ENCODE measurements at regions not wholly inside any gene's neighbourhood (a gene's known extent, or its start where the extent isn't known, plus 50 kb on each side); places are given as distances from the start of the nearest gene placed in this dataset.

- intact Hi-C loops (cut with DNase I; ENCODE audit: low total_unique reads) = no loop called here
- Histone ChIP-seq H3K36me3 (no peaks in the 10 kb centered on the region), H3K27ac (no peak overlapping the region), H3K4me3 (no peak overlapping the region), H3K9me3 (no peaks in the 10 kb centered on the region), H3K27me3 (peaks cover 0 to 7% of the 10 kb centered on the region in 2 donors), H3K4me1 (no peaks in the 10 kb centered on the region)
- TF ChIP-seq CTCF (IDR thresholded peaks at IDR 0.05) = no peak
- DNase-seq = no peak
Observed at GRCh38 chr6:40075056-40075590, 140.9 kb upstream of the MOCS1 start.

- Histone ChIP-seq H3K36me3 (no peaks in the 10 kb centered on the region), H3K4me3 (no peak overlapping the region), H3K9me3 (no peaks in the 10 kb centered on the region), H3K27me3 (peaks cover 0 to 7% of the 10 kb centered on the region in 2 donors), H3K4me1 (no peaks in the 10 kb centered on the region), H3K27ac (no peak overlapping the region)
- intact Hi-C loops (cut with DNase I; ENCODE audit: low total_unique reads) = no loop called here
- TF ChIP-seq CTCF (IDR thresholded peaks at IDR 0.05) = no peak
- DNase-seq = no peak
Observed at GRCh38 chr6:40074306-40075055, 140.2 kb upstream of the MOCS1 start.

GRCh38 chr6:40066372-40066771 lies 132.1 kb upstream of the MOCS1 start:
- Histone ChIP-seq H3K27ac (no peak overlapping the region), H3K4me1 (no peaks in the 10 kb centered on the region), H3K36me3 (no peaks in the 10 kb centered on the region), H3K9me3 (peaks cover 0 to 3% (median 0%) of the 10 kb centered on the region in 3 donors), H3K27me3 (no peaks in the 10 kb centered on the region), H3K4me3 (no peak overlapping the region)
- TF ChIP-seq CTCF (IDR thresholded peaks at IDR 0.05) = no peak
- no peak for DNase-seq
- intact Hi-C loops (cut with DNase I; ENCODE audit: low total_unique reads) = no loop called here

- no peak for TF ChIP-seq CTCF (IDR thresholded peaks at IDR 0.05)
- H3K4me1 ChIP-seq = no peaks in the 10 kb centered on the region
- H3K9me3 ChIP-seq = no peaks in the 10 kb centered on the region
- H3K27me3 ChIP-seq = no peaks in the 10 kb centered on the region
- no peaks in the 10 kb centered on the region for H3K36me3 ChIP-seq
- no peak for DNase-seq
- intact Hi-C loops (cut with DNase I; ENCODE audit: low total_unique reads) = no loop called here
- H3K27ac ChIP-seq = no peak overlapping the region
- no peak overlapping the region for H3K4me3 ChIP-seq
Observed at GRCh38 chr6:40056865-40057264, 122.6 kb upstream of the MOCS1 start.

- intact Hi-C loops (cut with DNase I; ENCODE audit: low total_unique reads) = no loop called here
- Histone ChIP-seq H3K36me3 (no peaks in the 10 kb centered on the region), H3K27ac (no peak overlapping the region), H3K4me1 (no peaks in the 10 kb centered on the region), H3K27me3 (peaks cover 0 to 3% of the 10 kb centered on the region in 2 donors), H3K9me3 (no peaks in the 10 kb centered on the region), H3K4me3 (no peak overlapping the region)
- TF ChIP-seq CTCF (IDR thresholded peaks at IDR 0.05) = no peak
- no peak for DNase-seq
Observed at GRCh38 chr6:40054602-40055001, 120.3 kb upstream of the MOCS1 start.

Measured in tibial artery (tissue), 4 donors.